GM18868 (cell line): ENCODE measurements at regions not wholly inside any gene's neighbourhood (a gene's known extent, or its start where the extent isn't known, plus 50 kb on each side); places are given as distances from the start of the nearest gene placed in this dataset.

Source experiments
- ATAC-seq: cut with Tn5 transposase; IDR thresholded peaks from one replicate; pipeline ENCODE4 v1.9.1; 2021; ENCODE audit warnings: mild to moderate bottlenecking, moderate library complexity; ENCODE audit not compliant: unreplicated experiment

GRCh38 chr2:128797092-128797491 lies 478.4 kb upstream of the HS6ST1 start:
- no peak for ATAC-seq

DNA sequence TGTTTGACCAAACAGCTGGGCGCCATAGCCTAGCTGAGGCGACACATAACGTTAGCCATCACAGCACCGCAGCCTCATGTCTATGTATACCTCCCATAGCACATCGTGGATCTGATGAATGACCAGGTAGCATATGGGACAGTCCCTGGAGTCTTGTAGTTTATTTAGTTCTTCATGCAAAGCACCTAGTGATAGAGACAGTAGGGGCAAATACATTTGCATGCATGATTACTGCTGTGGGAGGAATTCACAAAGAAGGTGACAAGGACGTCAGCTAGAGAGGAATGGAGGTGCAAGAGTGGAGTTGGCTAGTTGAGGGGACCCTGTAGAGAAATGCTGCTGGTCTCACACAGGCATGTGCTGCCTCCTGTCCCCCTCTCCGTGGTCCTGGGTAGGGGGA lies 478.9 kb upstream of the HS6ST1 start:
- ATAC-seq: peak; percentile 42

- ATAC-seq: peak; percentile 90
These were observed 479.3 kb upstream of the HS6ST1 start for GRCh38 chr2:128797937-128798336.

DNA sequence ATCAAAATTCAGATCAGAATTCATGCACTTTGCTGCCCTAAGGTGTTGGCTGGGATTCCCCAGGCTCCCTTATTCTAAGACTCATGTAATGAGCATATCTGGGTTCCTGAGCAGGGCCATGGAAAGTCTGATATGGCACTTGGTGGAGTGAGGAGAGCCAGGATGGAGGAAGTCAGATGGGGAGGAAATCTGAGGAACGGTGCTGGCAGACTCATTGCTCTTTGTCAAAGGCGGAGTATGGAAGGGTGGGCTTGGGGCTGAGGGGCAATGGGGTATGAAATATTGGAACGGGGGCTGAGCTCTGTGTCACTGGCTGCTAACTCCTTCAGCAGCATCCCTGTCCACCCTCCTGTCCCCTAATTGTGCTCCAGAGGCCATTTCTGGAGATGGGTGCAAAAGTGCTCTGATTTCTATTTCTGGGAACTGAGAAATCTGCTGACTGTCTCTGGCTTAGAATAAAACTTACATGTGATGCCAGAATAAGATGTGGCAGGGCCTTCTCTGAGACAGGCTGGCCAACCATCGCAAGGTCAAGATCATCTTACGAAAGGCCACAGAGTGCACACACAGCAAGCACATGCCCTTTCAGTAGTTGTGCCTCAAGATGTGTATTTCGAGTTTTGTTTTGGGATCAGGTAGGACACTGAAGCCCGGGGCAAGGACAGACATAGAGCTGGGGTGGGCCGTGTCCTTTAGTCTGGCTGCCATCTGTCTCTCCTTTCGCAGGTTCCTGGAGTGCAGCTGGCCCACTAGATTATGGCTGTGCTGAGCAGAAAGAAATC lies 480.0 kb upstream of the HS6ST1 start:
- ATAC-seq: no peak

DNA sequence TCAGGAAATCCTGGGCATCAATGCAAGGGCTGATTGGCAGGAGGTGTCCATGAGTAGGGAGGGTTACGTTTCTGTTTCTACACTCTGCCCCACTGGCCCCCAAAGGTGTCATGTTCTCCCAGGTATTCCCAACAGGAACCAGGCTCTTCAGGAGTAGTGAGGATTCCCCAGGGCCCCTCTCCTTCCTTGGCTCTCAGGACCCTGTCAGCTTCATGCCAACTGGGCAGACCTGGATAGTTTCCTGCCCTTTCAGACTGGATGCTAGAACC lies 480.6 kb upstream of the HS6ST1 start:
- ATAC-seq: no peak

DNA sequence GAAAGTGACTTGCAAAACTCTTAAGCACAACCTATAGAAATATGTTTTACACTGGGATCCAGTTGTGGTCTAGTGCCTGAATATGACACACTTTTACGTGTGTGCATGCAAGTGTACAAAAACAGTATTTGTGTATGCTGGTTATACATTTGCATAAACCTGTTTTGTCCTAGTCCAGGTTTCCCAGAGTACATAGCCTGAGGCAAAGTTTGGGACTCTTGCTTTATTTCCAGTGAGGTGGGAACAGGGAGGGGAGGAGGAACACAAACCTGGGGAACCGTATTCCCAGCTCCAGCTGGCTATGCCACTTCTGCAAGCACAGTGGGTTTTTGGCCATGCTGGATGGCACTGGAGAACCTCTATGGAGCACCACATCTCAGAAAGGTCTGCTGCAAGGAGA lies 481.1 kb upstream of the HS6ST1 start:
- no peak for ATAC-seq

- no peak for ATAC-seq
These were observed 482.9 kb upstream of the HS6ST1 start for GRCh38 chr2:128801576-128801975.

DNA sequence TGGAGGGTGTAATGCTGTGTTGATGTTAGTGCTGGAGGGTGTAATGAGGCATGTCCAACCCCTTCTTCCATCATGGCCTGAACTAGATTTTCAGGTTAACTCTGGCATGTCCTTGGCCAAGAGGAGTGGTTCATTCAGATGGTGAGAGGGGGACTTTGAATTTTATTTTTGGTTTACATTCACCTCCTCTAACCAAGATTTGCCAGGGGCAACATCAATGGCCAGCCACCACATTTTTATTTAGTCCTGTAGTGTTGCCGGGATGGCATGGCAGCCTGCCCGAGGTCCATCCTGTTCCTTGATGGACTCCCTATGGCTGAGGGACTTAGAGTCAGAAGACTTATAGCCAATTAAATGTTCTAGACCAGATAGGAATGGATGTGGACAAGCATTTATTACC lies 484.6 kb upstream of the HS6ST1 start:
- no peak for ATAC-seq

GRCh38 chr2:128805237-128805636 lies 486.6 kb upstream of the HS6ST1 start:
- no peak for ATAC-seq

- ATAC-seq: no peak
These were observed 487.2 kb upstream of the HS6ST1 start for GRCh38 chr2:128805918-128806317.

- ATAC-seq: no peak
These were observed 488.6 kb upstream of the HS6ST1 start for GRCh38 chr2:128807317-128807716.

DNA sequence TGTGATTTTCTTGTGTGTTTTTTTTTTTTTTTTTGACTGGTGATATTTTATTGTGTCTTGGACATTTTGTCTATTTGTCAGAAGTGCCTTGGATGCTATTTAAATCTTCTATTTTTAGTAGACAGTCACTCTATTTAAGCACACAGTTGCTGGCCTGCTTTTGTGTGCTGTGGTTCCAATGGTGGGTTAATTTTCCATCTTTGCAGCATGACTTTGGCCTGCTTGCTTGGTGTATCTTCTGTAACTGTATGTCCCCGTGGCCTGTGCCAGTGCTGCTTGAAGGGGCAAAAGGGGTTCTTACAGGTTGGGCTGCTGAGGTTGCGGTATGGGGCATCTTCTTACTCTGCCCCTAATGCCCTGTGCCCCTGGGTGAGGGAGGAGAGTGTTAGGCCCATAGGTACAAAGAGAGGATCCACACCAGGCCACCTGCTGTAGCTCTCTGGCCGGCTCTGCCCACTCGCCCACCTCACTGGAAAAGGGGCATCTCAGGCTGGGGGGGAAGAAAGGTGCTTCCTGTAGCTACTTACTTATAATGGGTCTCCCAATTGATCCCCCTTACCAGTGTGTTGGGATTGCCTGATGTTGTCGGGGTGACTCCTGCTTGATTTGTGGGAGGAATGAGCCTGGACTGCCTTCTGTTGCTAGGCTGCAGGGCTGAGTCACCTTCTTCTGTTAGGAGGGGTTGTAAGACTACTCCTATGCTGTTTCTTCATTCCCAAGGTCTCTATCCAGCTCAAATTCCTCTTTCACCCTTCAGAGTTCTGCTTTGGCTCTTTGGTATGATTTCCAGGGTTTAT lies 490.0 kb upstream of the HS6ST1 start:
- no peak for ATAC-seq

- ATAC-seq: no peak
These were observed 490.6 kb upstream of the HS6ST1 start for GRCh38 chr2:128809259-128809636.

DNA sequence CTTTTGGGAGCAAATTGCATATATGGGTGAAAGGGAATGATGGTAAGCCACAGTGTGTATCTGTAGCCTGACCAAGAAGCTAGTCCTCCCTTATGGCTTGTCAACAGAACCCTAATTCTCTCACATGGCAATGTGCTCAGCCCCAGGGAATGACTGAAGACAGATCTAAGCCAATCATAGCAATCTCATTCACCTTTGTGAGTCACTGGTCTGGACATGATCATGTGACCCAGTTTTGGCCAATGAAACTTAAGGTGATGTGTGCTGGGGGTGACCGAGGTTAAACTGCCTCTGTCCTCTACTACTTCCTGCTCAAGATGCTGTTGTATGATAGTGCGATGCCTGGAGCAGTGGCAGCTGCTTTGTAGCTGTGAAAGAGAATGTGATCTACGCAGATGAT lies 491.2 kb upstream of the HS6ST1 start:
- ATAC-seq: no peak

- ATAC-seq: no peak
These were observed 493.7 kb upstream of the HS6ST1 start for GRCh38 chr2:128812183-128812940.

- no peak for ATAC-seq
These were observed 494.8 kb upstream of the HS6ST1 start for GRCh38 chr2:128813352-128814034.

GRCh38 chr2:128815248-128815647 lies 496.6 kb upstream of the HS6ST1 start:
- no peak for ATAC-seq

GRCh38 chr2:128817171-128817570 lies 498.5 kb upstream of the HS6ST1 start:
- no peak for ATAC-seq

- no peak for ATAC-seq
These were observed 499.1 kb upstream of the HS6ST1 start for GRCh38 chr2:128817813-128818212.

- ATAC-seq: no peak
These were observed 499.6 kb upstream of the HS6ST1 start for GRCh38 chr2:128818248-128818647.
